MG63 (cell line): ENCODE measurements at regions not wholly inside any gene's neighbourhood (a gene's known extent, or its start where the extent isn't known, plus 50 kb on each side); places are given as distances from the start of the nearest gene placed in this dataset.

Experiments used
- DNase-seq: peaks from one replicate; pipeline ENCODE4 v3.0.0-alpha.2; 2020
- H3K27me3 ChIP-seq: fragments of 250-450 bp; sonication (Bioruptor Pico); 2 replicates; pipeline ENCODE4 v1.5.1; 2020; ENCODE audit warnings: mild to moderate bottlenecking, moderate library complexity
- H3K36me3 ChIP-seq: fragments of 250-450 bp; sonication (Bioruptor Pico); 2 replicates; pipeline ENCODE4 v1.5.1; 2020; ENCODE audit warnings: mild to moderate bottlenecking, moderate library complexity
- H3K4me3 ChIP-seq: fragments of 250-450 bp; sonication (Bioruptor Pico); 2 replicates; pipeline ENCODE4 v1.5.1; 2020; ENCODE audit warnings: mild to moderate bottlenecking, moderate library complexity
- H3K9me3 ChIP-seq: fragments of 250-450 bp; sonication (Bioruptor Pico); 2 replicates; pipeline ENCODE4 v1.5.1; 2020; ENCODE audit warnings: mild to moderate bottlenecking, moderate library complexity

GRCh38 chr10:117746541-117747448, 204.2 kb downstream of the EMX2 start:
- Histone ChIP-seq H3K27me3 (no peaks in the 10 kb centered on the region), H3K36me3 (no peaks in the 10 kb centered on the region), H3K4me3 (no peak overlapping the region), H3K9me3 (no peaks in the 10 kb centered on the region)
- no peak for DNase-seq

GRCh38 chr10:117747636-117748035, 205.1 kb downstream of the EMX2 start:
- DNase-seq, result no peak
- no peak overlapping the region for H3K4me3 ChIP-seq

GRCh38 chr10:117748058-117748457, 205.5 kb downstream of the EMX2 start:
- H3K27me3 ChIP-seq, result no peaks in the 10 kb centered on the region
- H3K36me3 ChIP-seq, result no peaks in the 10 kb centered on the region
- DNase-seq, result no peak
- H3K4me3 ChIP-seq, result no peak overlapping the region
- H3K9me3 ChIP-seq, result no peaks in the 10 kb centered on the region

More at GRCh38 chr10:117747636-117748035, 205.1 kb downstream of the EMX2 start:
- no peaks in the 10 kb centered on the region for H3K27me3 ChIP-seq
- H3K9me3 ChIP-seq, result no peaks in the 10 kb centered on the region
- no peaks in the 10 kb centered on the region for H3K36me3 ChIP-seq

GRCh38 chr10:117750616-117751015, 208.1 kb downstream of the EMX2 start:
- H3K9me3 ChIP-seq, result no peaks in the 10 kb centered on the region
- no peak for DNase-seq
- H3K27me3 ChIP-seq, result no peaks in the 10 kb centered on the region
- H3K36me3 ChIP-seq, result no peaks in the 10 kb centered on the region
- no peak overlapping the region for H3K4me3 ChIP-seq

GRCh38 chr10:117751259-117751658, 208.7 kb downstream of the EMX2 start:
- no peaks in the 10 kb centered on the region for H3K36me3 ChIP-seq
- H3K9me3 ChIP-seq, result no peaks in the 10 kb centered on the region
- DNase-seq, result no peak

GRCh38 chr10:117752103-117752502, 209.6 kb downstream of the EMX2 start:
- H3K9me3 ChIP-seq, result no peaks in the 10 kb centered on the region
- no peaks in the 10 kb centered on the region for H3K36me3 ChIP-seq
- H3K4me3 ChIP-seq, result no peak overlapping the region
- no peaks in the 10 kb centered on the region for H3K27me3 ChIP-seq
- no peak for DNase-seq

More at GRCh38 chr10:117751259-117751658, 208.7 kb downstream of the EMX2 start:
- Histone ChIP-seq H3K4me3 (no peak overlapping the region), H3K27me3 (no peaks in the 10 kb centered on the region)

GRCh38 chr10:117754770-117755658, 212.5 kb downstream of the EMX2 start:
- Histone ChIP-seq H3K36me3 (no peaks in the 10 kb centered on the region), H3K4me3 (no peak overlapping the region), H3K9me3 (no peaks in the 10 kb centered on the region), H3K27me3 (no peaks in the 10 kb centered on the region)
- DNase-seq, result no peak

- Histone ChIP-seq H3K36me3 (no peaks in the 10 kb centered on the region), H3K9me3 (no peaks in the 10 kb centered on the region), H3K4me3 (no peak overlapping the region), H3K27me3 (no peaks in the 10 kb centered on the region)
- DNase-seq, result no peak
Measured at GRCh38 chr10:117755659-117756014, 213.1 kb downstream of the EMX2 start.

- Histone ChIP-seq H3K4me3 (no peak overlapping the region), H3K27me3 (no peaks in the 10 kb centered on the region), H3K9me3 (no peaks in the 10 kb centered on the region), H3K36me3 (no peaks in the 10 kb centered on the region)
- DNase-seq, result no peak
Measured at GRCh38 chr10:117757086-117757720, 214.7 kb downstream of the EMX2 start.

- DNase-seq, result no peak
- Histone ChIP-seq H3K27me3 (no peaks in the 10 kb centered on the region), H3K4me3 (no peak overlapping the region), H3K9me3 (no peaks in the 10 kb centered on the region), H3K36me3 (no peaks in the 10 kb centered on the region)
Measured at GRCh38 chr10:117759266-117759665, 216.7 kb downstream of the EMX2 start.

- Histone ChIP-seq H3K4me3 (no peak overlapping the region), H3K36me3 (no peaks in the 10 kb centered on the region), H3K9me3 (no peaks in the 10 kb centered on the region), H3K27me3 (no peaks in the 10 kb centered on the region)
- no peak for DNase-seq
Measured at GRCh38 chr10:117761695-117762094, 219.1 kb downstream of the EMX2 start.

GRCh38 chr10:117762126-117762818, 219.7 kb downstream of the EMX2 start:
- Histone ChIP-seq H3K9me3 (no peaks in the 10 kb centered on the region), H3K36me3 (no peaks in the 10 kb centered on the region), H3K27me3 (no peaks in the 10 kb centered on the region), H3K4me3 (no peak overlapping the region)
- no peak for DNase-seq

GRCh38 chr10:117762819-117763172, 220.2 kb downstream of the EMX2 start:
- Histone ChIP-seq H3K9me3 (no peaks in the 10 kb centered on the region), H3K4me3 (no peak overlapping the region), H3K36me3 (no peaks in the 10 kb centered on the region), H3K27me3 (no peaks in the 10 kb centered on the region)
- peak; percentile 38 for DNase-seq

GRCh38 chr10:117763528-117763927, 221.0 kb downstream of the EMX2 start:
- H3K36me3 ChIP-seq, result no peaks in the 10 kb centered on the region
- H3K4me3 ChIP-seq, result no peak overlapping the region
- H3K27me3 ChIP-seq, result no peaks in the 10 kb centered on the region
- H3K9me3 ChIP-seq, result no peaks in the 10 kb centered on the region; the same call in 1 of the 2 replicates
- DNase-seq, result no peak

GRCh38 chr10:117768333-117769042, 225.9 kb downstream of the EMX2 start:
- Histone ChIP-seq H3K9me3 (no peaks in the 10 kb centered on the region; the same call in 1 of the 2 replicates), H3K36me3 (no peaks in the 10 kb centered on the region), H3K4me3 (no peak overlapping the region), H3K27me3 (no peaks in the 10 kb centered on the region)
- DNase-seq, result no peak

- Histone ChIP-seq H3K9me3 (no peaks in the 10 kb centered on the region), H3K36me3 (no peaks in the 10 kb centered on the region), H3K4me3 (no peak overlapping the region), H3K27me3 (no peaks in the 10 kb centered on the region)
- no peak for DNase-seq
Measured at GRCh38 chr10:117775526-117775925, 233.0 kb downstream of the EMX2 start.
